A549 (cell line): ENCODE measurements at regions not wholly inside any gene's neighbourhood (a gene's known extent, or its start where the extent isn't known, plus 50 kb on each side); places are given as distances from the start of the nearest gene placed in this dataset.
A peak's percentile ranks its signal among the peaks of the same experiment; 100 is the strongest.

ENCODE experiments used
- ATAC-seq, 2 experiments: fragments of 200-7000 bp in 1 of 2; fragments of >200 bp in 1 of 2; cut with Nextera tagmentation in 1 of 2; cut with Tn5 transposase in 1 of 2; 3 replicates each; pipeline versions ENCODE4 v1.8.0 to v1.9.1; 2018 to 2020; ENCODE audit warnings: mild to moderate bottlenecking in 1 of 2, moderate library complexity in 1 of 2
- CTCF ChIA-PET: fragments of 300-600 bp; sonication (Branson Sonifier 250); formaldehyde crosslinking; extraction: SDS; loops from one replicate; lab custom pipeline; 2021; ENCODE audit warnings: antibody characterized with exemption, inconsistent platforms; lab: Yijun Ruan, JAX
- POLR2A ChIA-PET: fragments of 350-600 bp; formaldehyde crosslinking; extraction: SDS; loops from one replicate; lab custom pipeline; 2021; ENCODE audit warnings: antibody characterized with exemption, inconsistent platforms; lab: Yijun Ruan, JAX
- DNase-seq, 2 experiments: peaks; one replicate each; pipeline versions ENCODE4 v3.0.0 to v3.0.0-alpha.2; 2011 to 2016; ENCODE audit warnings: low read depth in 1 of 2, low spot score in 1 of 2
- FAIRE-seq: peaks from 2 replicates; lab custom pipeline; 2011; peaks lifted over from hg19 to GRCh38; lab: Jason Lieb, UNC
- H3K27ac ChIP-seq, 2 experiments: fragments of >200 bp; sonication (Bioruptor Twin); formaldehyde crosslinking; 3 replicates each; pipeline ENCODE4 v1.5.1; 2016 to 2017
- H3K4me1 ChIP-seq: fragments of >200 bp; sonication (Bioruptor Twin); formaldehyde crosslinking; 3 replicates; pipeline ENCODE4 v1.6.1; 2016
- H3K4me2 ChIP-seq: fragments of >200 bp; sonication (Bioruptor Twin); formaldehyde crosslinking; 3 replicates; pipeline ENCODE4 v1.6.1; 2016
- H3K4me3 ChIP-seq: fragments of >200 bp; sonication (Bioruptor Twin); formaldehyde crosslinking; 3 replicates; pipeline ENCODE4 v1.5.1; 2016
- H3K9me3 ChIP-seq: fragments of >200 bp; sonication (Bioruptor Twin); formaldehyde crosslinking; 3 replicates; pipeline ENCODE4 v1.6.1; 2016
- ATOH8 ChIP-seq: fragments of 250-450 bp; sonication (Bioruptor Pico); IDR thresholded peaks from 2 replicates; pipeline ENCODE4 v1.5.0; 2020; ENCODE audit warnings: low read depth, mild to moderate bottlenecking, moderate library complexity
- BCL3 ChIP-seq: fragments of >200 bp; sonication (Bioruptor Twin); formaldehyde crosslinking; IDR thresholded peaks from 3 replicates; pipeline ENCODE4 v1.6.1; 2016
- CTCF ChIP-seq: fragments of >200 bp; sonication (Bioruptor Twin); formaldehyde crosslinking; IDR thresholded peaks from 3 replicates; pipeline ENCODE4 v1.5.1; 2016
- EHMT2 ChIP-seq: fragments of 200-600 bp; sonication (generic); IDR thresholded peaks from 2 replicates; pipeline ENCODE4 v1.6.1; 2016; ENCODE audit warnings: antibody characterized with exemption, low read depth, mild to moderate bottlenecking, moderate library complexity
- ESRRA ChIP-seq: fragments of 150-350 bp; IDR thresholded peaks from 2 replicates; pipeline ENCODE4 v1.6.1; 2014; ENCODE audit warnings: mild to moderate bottlenecking, low read length, borderline replicate concordance
- FOSL2 ChIP-seq, 2 experiments: fragments of 450-650 bp in 1 of 2; fragments of >200 bp in 1 of 2; sonication (Bioruptor Twin) in 1 of 2; formaldehyde crosslinking; IDR thresholded peaks; 2 replicates each; pipeline versions ENCODE4 v1.5.0 to v1.6.1; 2016 to 2020; ENCODE audit warnings: mild to moderate bottlenecking in 1 of 2, moderate library complexity in 1 of 2
- GATA3 ChIP-seq: IDR thresholded peaks from 2 replicates; pipeline ENCODE4 v1.6.1; 2012; ENCODE audit warnings: borderline replicate concordance
- HOXB13 ChIP-seq: fragments of 250-450 bp; sonication (Bioruptor Pico); IDR thresholded peaks from 2 replicates; pipeline ENCODE4 v1.5.0; 2020; ENCODE audit warnings: low read depth, mild to moderate bottlenecking, moderate library complexity
- HOXB5 ChIP-seq: fragments of 250-450 bp; sonication (Bioruptor Pico); IDR thresholded peaks from 2 replicates; pipeline ENCODE4 v1.5.0; 2020; ENCODE audit warnings: mild to moderate bottlenecking, moderate library complexity
- KDM1A ChIP-seq: fragments of 200-600 bp; sonication (generic); IDR thresholded peaks from 2 replicates; pipeline ENCODE4 v1.6.1; 2016; ENCODE audit warnings: low read depth, mild to moderate bottlenecking
- MAZ ChIP-seq: fragments of 150-350 bp; IDR thresholded peaks from 2 replicates; pipeline ENCODE4 v1.6.1; 2014; ENCODE audit warnings: antibody characterized with exemption, low read depth, low read length, borderline replicate concordance
- NPAS2 ChIP-seq: fragments of 250-450 bp; sonication (Bioruptor Pico); IDR thresholded peaks from 2 replicates; pipeline ENCODE4 v1.8.0; 2022; ENCODE audit warnings: mild to moderate bottlenecking, moderate library complexity, borderline replicate concordance
- RCOR1 ChIP-seq: fragments of 150-350 bp; IDR thresholded peaks from 2 replicates; pipeline ENCODE4 v1.6.1; 2014; ENCODE audit warnings: antibody characterized with exemption, low read length, low read depth
- ZSCAN20 ChIP-seq: fragments of 250-450 bp; sonication (Bioruptor Pico); IDR thresholded peaks from 2 replicates; pipeline ENCODE4 v1.8.0; 2022; ENCODE audit warnings: mild to moderate bottlenecking, moderate library complexity
- WGBS: methylation state at CpG from one replicate; pipeline ENCODE4 v1.1.6; 2017; ENCODE audit errors: missing lambda C conversion rate; 5-methylcytosine and 5-hydroxymethylcytosine counted together
- TF ChIP-seq, protein P1 (sequence below): fragments of 250-450 bp; sonication (Bioruptor Pico); IDR thresholded peaks from 2 replicates; pipeline ENCODE4 v1.5.0; 2021; ENCODE audit warnings: mild to moderate bottlenecking, moderate library complexity, borderline replicate concordance
- TF ChIP-seq, protein P2 (sequence below): IDR thresholded peaks from 2 replicates; pipeline ENCODE4 v1.6.1; 2012; ENCODE audit warnings: low read depth, borderline replicate concordance
- TF ChIP-seq, protein P3 (sequence below): fragments of 450-650 bp; IDR thresholded peaks from 2 replicates; pipeline ENCODE4 v1.6.1; 2014; ENCODE audit warnings: antibody characterized with exemption
- TF ChIP-seq, protein P4 (sequence below): IDR thresholded peaks from 2 replicates; pipeline ENCODE4 v1.6.1; 2012

DNA sequence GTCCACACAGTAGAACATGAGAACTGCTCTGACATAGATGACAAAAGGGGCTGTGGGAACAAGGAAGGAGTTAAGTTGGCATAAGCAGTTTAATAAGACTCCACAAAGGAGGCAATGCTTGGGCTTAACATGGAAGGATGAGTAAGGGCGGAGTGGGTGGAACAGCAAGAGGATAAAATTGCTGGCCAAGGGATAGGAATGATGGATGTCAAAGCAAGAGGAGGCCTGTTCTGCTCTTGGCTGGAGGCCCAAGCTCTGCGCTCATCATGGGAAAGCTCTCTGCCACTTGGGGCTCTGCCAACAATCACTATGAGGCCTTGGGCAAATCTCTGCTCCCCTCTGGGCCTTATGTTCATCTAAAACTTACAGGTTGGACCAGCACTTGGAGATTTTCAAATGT, 98.3 kb upstream of the CAMK1G start:
- ChIA-PET CTCF (no interaction called here), POLR2A (no interaction called here)
- TF ChIP-seq EHMT2 (no peak), GATA3 (no peak)
- Histone ChIP-seq H3K4me3 (no peak overlapping the region), H3K27ac (no peak overlapping the region), H3K4me1 (no peaks in the 10 kb centered on the region), H3K4me2 (no peak overlapping the region), H3K9me3 (no peaks in the 10 kb centered on the region)
- 85% methylated on average over 2 of the region's 2 CpGs for WGBS
- ATAC-seq: no peak
- FAIRE-seq: no peak
- DNase-seq: peak in 1 of 2 experiments; percentile 2

GRCh38 chr1:209485751-209486150, 97.8 kb upstream of the CAMK1G start:
- CTCF ChIA-PET: interaction anchor here (1.1 to 1.8 kb wide), 2 partner anchors 79 to 283 kb away, joined by 3 to 5 read pairs; no protein-coding TSS in a partner anchor
- Histone ChIP-seq H3K4me3 (no peak overlapping the region), H3K4me2 (no peak overlapping the region), H3K27ac (no peak overlapping the region), H3K9me3 (no peaks in the 10 kb centered on the region), H3K4me1 (no peaks in the 10 kb centered on the region)
- ATAC-seq: no peak
- no peak for DNase-seq
- POLR2A ChIA-PET: no interaction called here
- no peak for FAIRE-seq
- TF ChIP-seq ESRRA: no peak
- TF ChIP-seq, protein P1, sequence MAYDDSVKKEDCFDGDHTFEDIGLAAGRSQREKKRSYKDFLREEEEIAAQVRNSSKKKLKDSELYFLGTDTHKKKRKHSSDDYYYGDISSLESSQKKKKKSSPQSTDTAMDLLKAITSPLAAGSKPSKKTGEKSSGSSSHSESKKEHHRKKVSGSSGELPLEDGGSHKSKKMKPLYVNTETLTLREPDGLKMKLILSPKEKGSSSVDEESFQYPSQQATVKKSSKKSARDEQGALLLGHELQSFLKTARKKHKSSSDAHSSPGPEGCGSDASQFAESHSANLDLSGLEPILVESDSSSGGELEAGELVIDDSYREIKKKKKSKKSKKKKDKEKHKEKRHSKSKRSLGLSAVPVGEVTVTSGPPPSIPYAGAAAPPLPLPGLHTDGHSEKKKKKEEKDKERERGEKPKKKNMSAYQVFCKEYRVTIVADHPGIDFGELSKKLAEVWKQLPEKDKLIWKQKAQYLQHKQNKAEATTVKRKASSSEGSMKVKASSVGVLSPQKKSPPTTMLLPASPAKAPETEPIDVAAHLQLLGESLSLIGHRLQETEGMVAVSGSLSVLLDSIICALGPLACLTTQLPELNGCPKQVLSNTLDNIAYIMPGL (CRISPR knock-in tag): no peak
- no peak for TF ChIP-seq FOSL2 (IDR thresholded peaks at IDR 0.05)
- no peak for TF ChIP-seq FOSL2 (CRISPR knock-in tag; IDR thresholded peaks at IDR 0.05)
- WGBS: 28% methylated on average over 3 of the region's 3 CpGs

- Histone ChIP-seq H3K4me3 (no peak overlapping the region), H3K9me3 (no peaks in the 10 kb centered on the region), H3K27ac (no peak overlapping the region), H3K4me2 (no peak overlapping the region), H3K4me1 (no peaks in the 10 kb centered on the region)
- ChIA-PET CTCF (interaction anchor here (1.0 to 1.8 kb wide), 3 partner anchors 78 to 284 kb away, joined by 3 to 5 read pairs (median 3); no protein-coding TSS in a partner anchor), POLR2A (no interaction called here)
- WGBS: 59% methylated on average over 1 of the region's 1 CpG
- ATAC-seq (no peak), FAIRE-seq (peak; percentile 7), DNase-seq (no peak)
- TF ChIP-seq KDM1A: no peak
- TF ChIP-seq MAZ: no peak
- TF ChIP-seq NPAS2 (CRISPR knock-in tag): no peak
- no peak for TF ChIP-seq RCOR1
- no peak for TF ChIP-seq GATA3
- TF ChIP-seq, protein P2, sequence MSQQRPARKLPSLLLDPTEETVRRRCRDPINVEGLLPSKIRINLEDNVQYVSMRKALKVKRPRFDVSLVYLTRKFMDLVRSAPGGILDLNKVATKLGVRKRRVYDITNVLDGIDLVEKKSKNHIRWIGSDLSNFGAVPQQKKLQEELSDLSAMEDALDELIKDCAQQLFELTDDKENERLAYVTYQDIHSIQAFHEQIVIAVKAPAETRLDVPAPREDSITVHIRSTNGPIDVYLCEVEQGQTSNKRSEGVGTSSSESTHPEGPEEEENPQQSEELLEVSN: no peak
- TF ChIP-seq BCL3: no peak
- TF ChIP-seq, protein P3, sequence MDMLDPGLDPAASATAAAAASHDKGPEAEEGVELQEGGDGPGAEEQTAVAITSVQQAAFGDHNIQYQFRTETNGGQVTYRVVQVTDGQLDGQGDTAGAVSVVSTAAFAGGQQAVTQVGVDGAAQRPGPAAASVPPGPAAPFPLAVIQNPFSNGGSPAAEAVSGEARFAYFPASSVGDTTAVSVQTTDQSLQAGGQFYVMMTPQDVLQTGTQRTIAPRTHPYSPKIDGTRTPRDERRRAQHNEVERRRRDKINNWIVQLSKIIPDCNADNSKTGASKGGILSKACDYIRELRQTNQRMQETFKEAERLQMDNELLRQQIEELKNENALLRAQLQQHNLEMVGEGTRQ: no peak
- TF ChIP-seq ZSCAN20 (CRISPR knock-in tag): no peak
- no peak for TF ChIP-seq HOXB5 (CRISPR knock-in tag)
- TF ChIP-seq, protein P4, sequence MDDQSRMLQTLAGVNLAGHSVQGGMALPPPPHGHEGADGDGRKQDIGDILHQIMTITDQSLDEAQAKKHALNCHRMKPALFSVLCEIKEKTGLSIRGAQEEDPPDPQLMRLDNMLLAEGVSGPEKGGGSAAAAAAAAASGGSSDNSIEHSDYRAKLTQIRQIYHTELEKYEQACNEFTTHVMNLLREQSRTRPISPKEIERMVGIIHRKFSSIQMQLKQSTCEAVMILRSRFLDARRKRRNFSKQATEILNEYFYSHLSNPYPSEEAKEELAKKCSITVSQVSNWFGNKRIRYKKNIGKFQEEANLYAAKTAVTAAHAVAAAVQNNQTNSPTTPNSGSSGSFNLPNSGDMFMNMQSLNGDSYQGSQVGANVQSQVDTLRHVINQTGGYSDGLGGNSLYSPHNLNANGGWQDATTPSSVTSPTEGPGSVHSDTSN: no peak
- TF ChIP-seq ATOH8 (CRISPR knock-in tag): no peak
- TF ChIP-seq CTCF: no peak
- no peak for TF ChIP-seq FOSL2 (IDR thresholded peaks at IDR 0.05)
- no peak for TF ChIP-seq FOSL2 (CRISPR knock-in tag; IDR thresholded peaks at IDR 0.05)
- TF ChIP-seq HOXB13: no peak
Observed at GRCh38 chr1:209486861-209487593, 96.5 kb upstream of the CAMK1G start.
